Uterus (tissue), 3 donors: ENCODE measurements at regions not wholly inside any gene's neighbourhood (a gene's known extent, or its start where the extent isn't known, plus 50 kb on each side); places are given as distances from the start of the nearest gene placed in this dataset.
"Not testable (repeated sequence)": the region's sequence is repeated elsewhere in the genome, so short reads cannot be mapped to it uniquely, and the experiment has no call there.

ENCODE experiments used
- DNase-seq, 2 donors: peaks; one replicate each; pipeline ENCODE4 v3.0.0-alpha.2; 2019 to 2020
- H3K27ac ChIP-seq, 2 donors: fragments of 200-600 bp; sonication (generic); 1 replicate in 1 of 2; 2 replicates in 1 of 2; pipeline ENCODE4 v1.5.1; 2016 to 2018
- H3K27me3 ChIP-seq, 2 donors: fragments of 200-600 bp; sonication (generic); one replicate each; pipeline ENCODE4 v1.5.1; 2018 to 2019; ENCODE audit warnings: control low read depth in 1 of 2
- H3K36me3 ChIP-seq, 2 donors: fragments of 200-600 bp; sonication (generic); one replicate each; pipeline ENCODE4 v1.5.1; 2019; ENCODE audit warnings: control low read depth in 1 of 2
- H3K4me1 ChIP-seq, 2 donors: fragments of 200-600 bp; sonication (generic); one replicate each; pipeline ENCODE4 v1.5.1; 2018 to 2019; ENCODE audit warnings: control low read depth in 1 of 2
- H3K4me3 ChIP-seq, 2 donors: fragments of 200-600 bp; sonication (generic); 1 replicate in 1 of 2; 2 replicates in 1 of 2; pipeline ENCODE4 v1.5.1; 2018 to 2019; ENCODE audit warnings: mild to moderate bottlenecking in 1 of 2
- H3K9me3 ChIP-seq, 2 donors: fragments of 200-600 bp; sonication (generic); one replicate each; pipeline ENCODE4 v1.5.1; 2019; ENCODE audit warnings: control low read depth in 1 of 2
- POLR2A ChIP-seq, 2 donors: fragments of 450-650 bp; IDR thresholded peaks; one replicate each; pipeline ENCODE4 v1.6.1; 2016; ENCODE audit warnings: antibody characterized with exemption in 2 of 2, mild to moderate bottlenecking in 1 of 2, moderate library complexity in 1 of 2
- intact Hi-C: fragments of 100-400 bp; cut with DNase I; formaldehyde crosslinking; loops from one replicate; pipeline ENCODE4 v1.15.1; 2023; ENCODE audit warnings: low total_unique reads
- TF ChIP-seq, protein P1 (sequence below), 4 experiments: fragments of 200-600 bp in 2 of 4; fragments of 450-650 bp in 2 of 4; sonication (generic) in 2 of 4; IDR thresholded peaks; one replicate each; pipeline ENCODE4 v1.5.1; 2016 to 2019; ENCODE audit warnings: antibody characterized with exemption in 4 of 4, mild to moderate bottlenecking in 2 of 4, moderate library complexity in 1 of 4
- donor health status: DM: yes; HTN: yes; CAD: no.

- Histone ChIP-seq H3K4me3 (no peak overlapping the region), H3K9me3 (no peaks in the 10 kb centered on the region), H3K4me1 (no peaks in the 10 kb centered on the region), H3K27me3 (no peaks in the 10 kb centered on the region), H3K27ac (peak overlapping the region in 1 of 2 donors; percentile 24), H3K36me3 (no peaks in the 10 kb centered on the region)
- intact Hi-C loops = no loop called here
- no peak for TF ChIP-seq POLR2A (IDR thresholded peaks at IDR 0.05)
- TF ChIP-seq, protein P1, sequence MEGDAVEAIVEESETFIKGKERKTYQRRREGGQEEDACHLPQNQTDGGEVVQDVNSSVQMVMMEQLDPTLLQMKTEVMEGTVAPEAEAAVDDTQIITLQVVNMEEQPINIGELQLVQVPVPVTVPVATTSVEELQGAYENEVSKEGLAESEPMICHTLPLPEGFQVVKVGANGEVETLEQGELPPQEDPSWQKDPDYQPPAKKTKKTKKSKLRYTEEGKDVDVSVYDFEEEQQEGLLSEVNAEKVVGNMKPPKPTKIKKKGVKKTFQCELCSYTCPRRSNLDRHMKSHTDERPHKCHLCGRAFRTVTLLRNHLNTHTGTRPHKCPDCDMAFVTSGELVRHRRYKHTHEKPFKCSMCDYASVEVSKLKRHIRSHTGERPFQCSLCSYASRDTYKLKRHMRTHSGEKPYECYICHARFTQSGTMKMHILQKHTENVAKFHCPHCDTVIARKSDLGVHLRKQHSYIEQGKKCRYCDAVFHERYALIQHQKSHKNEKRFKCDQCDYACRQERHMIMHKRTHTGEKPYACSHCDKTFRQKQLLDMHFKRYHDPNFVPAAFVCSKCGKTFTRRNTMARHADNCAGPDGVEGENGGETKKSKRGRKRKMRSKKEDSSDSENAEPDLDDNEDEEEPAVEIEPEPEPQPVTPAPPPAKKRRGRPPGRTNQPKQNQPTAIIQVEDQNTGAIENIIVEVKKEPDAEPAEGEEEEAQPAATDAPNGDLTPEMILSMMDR (IDR thresholded peaks at IDR 0.05) = no peak
- DNase-seq = no peak
Observed at GRCh38 chr20:23294671-23295070, 55.9 kb upstream of the NXT1 start.

- no peak overlapping the region for H3K4me3 ChIP-seq
- DNase-seq = no peak
- H3K36me3 ChIP-seq = no peaks in the 10 kb centered on the region
- TF ChIP-seq POLR2A (IDR thresholded peaks at IDR 0.05) = no peak
- TF ChIP-seq, protein P1 (IDR thresholded peaks at IDR 0.05) = no peak
- intact Hi-C loops = no loop called here
- H3K9me3 ChIP-seq = no peaks in the 10 kb centered on the region
- peak overlapping the region; percentile 17 to 24 for H3K27ac ChIP-seq
- H3K27me3 ChIP-seq = no peaks in the 10 kb centered on the region
- H3K4me1 ChIP-seq = no peaks in the 10 kb centered on the region
Observed at GRCh38 chr20:23294166-23294565, 56.4 kb upstream of the NXT1 start.

GRCh38 chr20:23293689-23294088 lies 56.9 kb upstream of the NXT1 start:
- Histone ChIP-seq H3K36me3 (no peaks in the 10 kb centered on the region), H3K9me3 (no peaks in the 10 kb centered on the region), H3K4me1 (no peaks in the 10 kb centered on the region), H3K4me3 (no peak overlapping the region), H3K27me3 (no peaks in the 10 kb centered on the region), H3K27ac (peak overlapping the region; percentile 17 to 39)
- intact Hi-C loops = no loop called here
- TF ChIP-seq, protein P1 (IDR thresholded peaks at IDR 0.05) = no peak
- TF ChIP-seq POLR2A (IDR thresholded peaks at IDR 0.05) = no peak
- DNase-seq = peak in 1 of 2 donors; percentile 49

GRCh38 chr20:23292311-23292710 lies 58.3 kb upstream of the NXT1 start:
- DNase-seq, H3K4me3 ChIP-seq, H3K9me3 ChIP-seq, intact Hi-C loops, H3K27ac ChIP-seq, H3K4me1 ChIP-seq, H3K36me3 ChIP-seq, H3K27me3 ChIP-seq: not testable (repeated sequence)

GRCh38 chr20:23291575-23292240 lies 58.9 kb upstream of the NXT1 start:
- intact Hi-C loops = no loop called here
- no peak overlapping the region for H3K27ac ChIP-seq
- H3K4me3 ChIP-seq = no peak overlapping the region
- no peaks in the 10 kb centered on the region for H3K36me3 ChIP-seq
- no peaks in the 10 kb centered on the region for H3K4me1 ChIP-seq
- H3K27me3 ChIP-seq = no peaks in the 10 kb centered on the region
- DNase-seq = no peak
- no peaks in the 10 kb centered on the region for H3K9me3 ChIP-seq
- TF ChIP-seq POLR2A (IDR thresholded peaks at IDR 0.05) = no peak
- TF ChIP-seq, protein P1 (IDR thresholded peaks at IDR 0.05) = no peak
